G401 (cell line): ENCODE measurements at regions not wholly inside any gene's neighbourhood (a gene's known extent, or its start where the extent isn't known, plus 50 kb on each side); places are given as distances from the start of the nearest gene placed in this dataset.
"Not testable (repeated sequence)": the region's sequence is repeated elsewhere in the genome, so short reads cannot be mapped to it uniquely, and the experiment has no call there.

Source experiments
- DNase-seq: peaks from one replicate; pipeline ENCODE4 v3.0.0-alpha.2; 2015; ENCODE audit warnings: low spot score
- in situ Hi-C: cut with HindIII; loops from 2 replicates; pipeline ENCODE4 v1.10.0; 2016; ENCODE audit warnings: low sequenced_read_pairs, mixed read lengths

GRCh38 chr2:84022810-84023431 is 436.2 kb downstream of the SUCLG1 start:
- DNase-seq, result peak; percentile 19
- in situ Hi-C loops, result no loop called here

- in situ Hi-C loops, result no loop called here
These were observed 442.1 kb downstream of the SUCLG1 start for GRCh38 chr2:84017010-84017409.

GRCh38 chr2:84016183-84016582 is 442.9 kb downstream of the SUCLG1 start:
- no peak for DNase-seq
- in situ Hi-C loops, result no loop called here

More at GRCh38 chr2:84017010-84017409, 442.1 kb downstream of the SUCLG1 start:
- no peak for DNase-seq

GRCh38 chr2:83997889-83998288 is 461.2 kb downstream of the SUCLG1 start:
- no peak for DNase-seq
- in situ Hi-C loops, result no loop called here

GRCh38 chr2:83994633-83995179 is 464.4 kb downstream of the SUCLG1 start:
- in situ Hi-C loops, result no loop called here
- no peak for DNase-seq

GRCh38 chr2:83993873-83994632 is 465.0 kb downstream of the SUCLG1 start:
- in situ Hi-C loops, result no loop called here
- DNase-seq, result no peak

- no peak for DNase-seq
- in situ Hi-C loops, result no loop called here
These were observed 467.1 kb downstream of the SUCLG1 start for GRCh38 chr2:83991992-83992391.

GRCh38 chr2:83990636-83991035 is 468.4 kb downstream of the SUCLG1 start:
- in situ Hi-C loops, result no loop called here
- DNase-seq, result no peak

GRCh38 chr2:83976628-83977027 is 482.5 kb downstream of the SUCLG1 start:
- DNase-seq, in situ Hi-C loops: not testable (repeated sequence)

- DNase-seq, result no peak
- in situ Hi-C loops, result no loop called here
These were observed 487.0 kb downstream of the SUCLG1 start for GRCh38 chr2:83972128-83972527.

GRCh38 chr2:83971547-83971946 is 487.5 kb downstream of the SUCLG1 start:
- DNase-seq, result no peak
- in situ Hi-C loops, result no loop called here

GRCh38 chr2:83970217-83970929 is 488.7 kb downstream of the SUCLG1 start:
- in situ Hi-C loops, result no loop called here
- DNase-seq, result no peak

- no peak for DNase-seq
- in situ Hi-C loops, result no loop called here
These were observed 490.0 kb downstream of the SUCLG1 start for GRCh38 chr2:83969085-83969484.

GRCh38 chr2:83967854-83968253 is 491.2 kb downstream of the SUCLG1 start:
- in situ Hi-C loops, result no loop called here
- no peak for DNase-seq

GRCh38 chr2:83966946-83967345 is 492.1 kb downstream of the SUCLG1 start:
- in situ Hi-C loops, DNase-seq: not testable (repeated sequence)

- no peak for DNase-seq
- in situ Hi-C loops, result no loop called here
These were observed 497.6 kb downstream of the SUCLG1 start for GRCh38 chr2:83961512-83961911.

GRCh38 chr2:83960371-83960770 is 498.7 kb downstream of the SUCLG1 start:
- in situ Hi-C loops, result no loop called here
- DNase-seq, result no peak

- in situ Hi-C loops, result no loop called here
- DNase-seq, result no peak
These were observed 499.8 kb downstream of the SUCLG1 start for GRCh38 chr2:83959266-83959665.

- no peak for DNase-seq
- in situ Hi-C loops, result no loop called here
These were observed 502.1 kb downstream of the SUCLG1 start for GRCh38 chr2:83956991-83957390.

GRCh38 chr2:83953697-83954096 is 505.4 kb downstream of the SUCLG1 start:
- DNase-seq, result no peak
- in situ Hi-C loops, result no loop called here
